Activated T-helper 17 cell treated with anti-CD3 and anti-CD28 coated beads, Interleukin-2, amount 50 U/mL, for 72 hours (primary cell): ENCODE measurements at regions not wholly inside any gene's neighbourhood (a gene's known extent, or its start where the extent isn't known, plus 50 kb on each side); places are given as distances from the start of the nearest gene placed in this dataset.

Source experiments
- ATAC-seq: fragments of 150-1000 bp; cut with Tn5 transposase; replicated peaks from 2 replicates; pipeline ENCODE4 v1.10.0; 2021; ENCODE audit warnings: mild to moderate bottlenecking, moderate library complexity
- H3K27ac Mint-ChIP-seq: one replicate; pipeline ENCODE4 v1.8.0; 2022; ENCODE audit warnings: mixed read lengths
- H3K27me3 Mint-ChIP-seq: one replicate; pipeline ENCODE4 v1.8.0; 2022; ENCODE audit warnings: mixed read lengths
- H3K36me3 Mint-ChIP-seq: one replicate; pipeline ENCODE4 v1.8.0; 2022; ENCODE audit warnings: low read depth, mild to moderate bottlenecking, mixed read lengths
- H3K4me1 Mint-ChIP-seq: one replicate; pipeline ENCODE4 v1.8.0; 2022; ENCODE audit warnings: mixed read lengths
- H3K4me3 Mint-ChIP-seq: one replicate; pipeline ENCODE4 v1.8.0; 2022; ENCODE audit warnings: mild to moderate bottlenecking, mixed read lengths
- H3K9me3 Mint-ChIP-seq: one replicate; pipeline ENCODE4 v1.8.0; 2022; ENCODE audit warnings: mixed read lengths

GRCh38 chr5:167796672-167797071 lies 494.8 kb upstream of the WWC1 start:
- Mint-ChIP-seq H3K27ac (no peak overlapping the region), H3K27me3 (no peaks in the 10 kb centered on the region), H3K36me3 (no peaks in the 10 kb centered on the region), H3K9me3 (no peaks in the 10 kb centered on the region), H3K4me1 (no peaks in the 10 kb centered on the region), H3K4me3 (no peak overlapping the region)
- no peak for ATAC-seq

GRCh38 chr5:167797933-167798332 lies 493.5 kb upstream of the WWC1 start:
- Mint-ChIP-seq H3K4me3 (no peak overlapping the region), H3K4me1 (no peaks in the 10 kb centered on the region), H3K27me3 (no peaks in the 10 kb centered on the region), H3K9me3 (no peaks in the 10 kb centered on the region), H3K36me3 (no peaks in the 10 kb centered on the region), H3K27ac (no peak overlapping the region)
- peak; percentile 40 for ATAC-seq

- Mint-ChIP-seq H3K4me1 (no peaks in the 10 kb centered on the region), H3K27ac (no peak overlapping the region), H3K27me3 (no peaks in the 10 kb centered on the region), H3K36me3 (no peaks in the 10 kb centered on the region), H3K9me3 (no peaks in the 10 kb centered on the region), H3K4me3 (no peak overlapping the region)
- ATAC-seq, result no peak
These were observed 493.0 kb upstream of the WWC1 start for GRCh38 chr5:167798448-167798847.

GRCh38 chr5:167800427-167800826 lies 491.0 kb upstream of the WWC1 start:
- ATAC-seq, result no peak
- H3K4me1 Mint-ChIP-seq, result no peaks in the 10 kb centered on the region
- H3K27me3 Mint-ChIP-seq, result no peaks in the 10 kb centered on the region
- no peaks in the 10 kb centered on the region for H3K36me3 Mint-ChIP-seq
- H3K9me3 Mint-ChIP-seq, result no peaks in the 10 kb centered on the region
- H3K4me3 Mint-ChIP-seq, result no peak overlapping the region
- no peak overlapping the region for H3K27ac Mint-ChIP-seq

- no peaks in the 10 kb centered on the region for H3K27me3 Mint-ChIP-seq
- no peak for ATAC-seq
- no peaks in the 10 kb centered on the region for H3K4me1 Mint-ChIP-seq
- H3K27ac Mint-ChIP-seq, result no peak overlapping the region
- H3K9me3 Mint-ChIP-seq, result no peaks in the 10 kb centered on the region
- H3K36me3 Mint-ChIP-seq, result no peaks in the 10 kb centered on the region
- H3K4me3 Mint-ChIP-seq, result no peak overlapping the region
These were observed 489.4 kb upstream of the WWC1 start for GRCh38 chr5:167801999-167802398.

- no peaks in the 10 kb centered on the region for H3K9me3 Mint-ChIP-seq
- no peaks in the 10 kb centered on the region for H3K27me3 Mint-ChIP-seq
- no peaks in the 10 kb centered on the region for H3K36me3 Mint-ChIP-seq
- no peak overlapping the region for H3K4me3 Mint-ChIP-seq
- no peaks in the 10 kb centered on the region for H3K4me1 Mint-ChIP-seq
- no peak overlapping the region for H3K27ac Mint-ChIP-seq
- ATAC-seq, result no peak
These were observed 488.6 kb upstream of the WWC1 start for GRCh38 chr5:167802755-167803431.

- H3K36me3 Mint-ChIP-seq, result no peaks in the 10 kb centered on the region
- no peaks in the 10 kb centered on the region for H3K27me3 Mint-ChIP-seq
- no peak overlapping the region for H3K4me3 Mint-ChIP-seq
- no peak for ATAC-seq
- H3K27ac Mint-ChIP-seq, result no peak overlapping the region
- no peaks in the 10 kb centered on the region for H3K9me3 Mint-ChIP-seq
- H3K4me1 Mint-ChIP-seq, result no peaks in the 10 kb centered on the region
These were observed 486.8 kb upstream of the WWC1 start for GRCh38 chr5:167804512-167805220.

- H3K4me3 Mint-ChIP-seq, result no peak overlapping the region
- no peaks in the 10 kb centered on the region for H3K36me3 Mint-ChIP-seq
- no peaks in the 10 kb centered on the region for H3K9me3 Mint-ChIP-seq
- ATAC-seq, result no peak
- H3K27me3 Mint-ChIP-seq, result no peaks in the 10 kb centered on the region
- no peak overlapping the region for H3K27ac Mint-ChIP-seq
- no peaks in the 10 kb centered on the region for H3K4me1 Mint-ChIP-seq
These were observed 480.9 kb upstream of the WWC1 start for GRCh38 chr5:167810573-167810972.

- Mint-ChIP-seq H3K4me3 (no peak overlapping the region), H3K27me3 (no peaks in the 10 kb centered on the region), H3K4me1 (no peaks in the 10 kb centered on the region), H3K27ac (no peak overlapping the region), H3K9me3 (no peaks in the 10 kb centered on the region), H3K36me3 (no peaks in the 10 kb centered on the region)
- no peak for ATAC-seq
These were observed 478.6 kb upstream of the WWC1 start for GRCh38 chr5:167812871-167813270.

- no peak overlapping the region for H3K4me3 Mint-ChIP-seq
- no peaks in the 10 kb centered on the region for H3K36me3 Mint-ChIP-seq
- H3K27ac Mint-ChIP-seq, result no peak overlapping the region
- H3K27me3 Mint-ChIP-seq, result no peaks in the 10 kb centered on the region
- no peaks in the 10 kb centered on the region for H3K9me3 Mint-ChIP-seq
- no peaks in the 10 kb centered on the region for H3K4me1 Mint-ChIP-seq
- ATAC-seq, result no peak
These were observed 478.1 kb upstream of the WWC1 start for GRCh38 chr5:167813389-167813788.

- no peaks in the 10 kb centered on the region for H3K9me3 Mint-ChIP-seq
These were observed 477.4 kb upstream of the WWC1 start for GRCh38 chr5:167814040-167814439.

GRCh38 chr5:167814828-167815227 lies 476.6 kb upstream of the WWC1 start:
- Mint-ChIP-seq H3K36me3 (no peaks in the 10 kb centered on the region), H3K9me3 (no peaks in the 10 kb centered on the region), H3K27me3 (no peaks in the 10 kb centered on the region), H3K4me3 (no peak overlapping the region), H3K4me1 (no peaks in the 10 kb centered on the region), H3K27ac (no peak overlapping the region)
- ATAC-seq, result no peak

More at GRCh38 chr5:167814040-167814439, 477.4 kb upstream of the WWC1 start:
- Mint-ChIP-seq H3K36me3 (no peaks in the 10 kb centered on the region), H3K27ac (no peak overlapping the region), H3K27me3 (no peaks in the 10 kb centered on the region), H3K4me1 (no peaks in the 10 kb centered on the region), H3K4me3 (no peak overlapping the region)
- no peak for ATAC-seq

GRCh38 chr5:167816354-167816753 lies 475.1 kb upstream of the WWC1 start:
- Mint-ChIP-seq H3K9me3 (no peaks in the 10 kb centered on the region), H3K36me3 (no peaks in the 10 kb centered on the region), H3K27ac (no peak overlapping the region), H3K27me3 (no peaks in the 10 kb centered on the region), H3K4me1 (no peaks in the 10 kb centered on the region), H3K4me3 (no peak overlapping the region)
- ATAC-seq, result no peak

- no peak for ATAC-seq
- H3K9me3 Mint-ChIP-seq, result no peaks in the 10 kb centered on the region
- no peaks in the 10 kb centered on the region for H3K36me3 Mint-ChIP-seq
- no peaks in the 10 kb centered on the region for H3K27me3 Mint-ChIP-seq
- H3K4me1 Mint-ChIP-seq, result no peaks in the 10 kb centered on the region
- H3K4me3 Mint-ChIP-seq, result no peak overlapping the region
- no peak overlapping the region for H3K27ac Mint-ChIP-seq
These were observed 474.6 kb upstream of the WWC1 start for GRCh38 chr5:167816864-167817263.

- ATAC-seq, result no peak
- H3K9me3 Mint-ChIP-seq, result no peaks in the 10 kb centered on the region
- H3K27ac Mint-ChIP-seq, result no peak overlapping the region
- H3K27me3 Mint-ChIP-seq, result peaks cover 5% of the 10 kb centered on the region
- no peaks in the 10 kb centered on the region for H3K36me3 Mint-ChIP-seq
- H3K4me3 Mint-ChIP-seq, result no peak overlapping the region
- H3K4me1 Mint-ChIP-seq, result no peaks in the 10 kb centered on the region
These were observed 472.0 kb upstream of the WWC1 start for GRCh38 chr5:167819406-167819805.
